ENCODE measurements at regions not wholly inside any gene's neighbourhood (a gene's known extent, or its start where the extent isn't known, plus 50 kb on each side); places are given as distances from the start of the nearest gene placed in this dataset.

GRCh38 chr12:126493366-126494108 lies 1428.3 kb downstream of the AACS start:
- TF ChIP-seq CTCF (IDR thresholded peaks at IDR 0.05; ENCODE audit: insufficient read depth, missing control alignments) = no peak
- DNase-seq (ENCODE audit: insufficient read length, low spot score) = no peak
- FAIRE-seq = no peak

- DNase-seq (ENCODE audit: insufficient read length, low spot score) (no peak), FAIRE-seq (no peak)
- no peak for TF ChIP-seq CTCF (IDR thresholded peaks at IDR 0.05; ENCODE audit: insufficient read depth, missing control alignments)
Measured at GRCh38 chr12:126496201-126496600, 1431.0 kb downstream of the AACS start.

- no peak for FAIRE-seq
- no peak for DNase-seq (ENCODE audit: insufficient read length, low spot score)
- no peak for TF ChIP-seq CTCF (IDR thresholded peaks at IDR 0.05; ENCODE audit: insufficient read depth, missing control alignments)
Measured at GRCh38 chr12:126506426-126507182, 1441.4 kb downstream of the AACS start.

- no peak for TF ChIP-seq CTCF (IDR thresholded peaks at IDR 0.05; ENCODE audit: insufficient read depth, missing control alignments)
- DNase-seq (ENCODE audit: insufficient read length, low spot score) (no peak), FAIRE-seq (no peak)
Measured at GRCh38 chr12:126507231-126507630, 1442.0 kb downstream of the AACS start.

- FAIRE-seq (no peak), DNase-seq (ENCODE audit: insufficient read length, low spot score) (no peak)
- no peak for TF ChIP-seq CTCF (IDR thresholded peaks at IDR 0.05; ENCODE audit: insufficient read depth, missing control alignments)
Measured at GRCh38 chr12:126509572-126509971, 1444.3 kb downstream of the AACS start.

- FAIRE-seq (no peak), DNase-seq (ENCODE audit: insufficient read length, low spot score) (no peak)
- no peak for TF ChIP-seq CTCF (IDR thresholded peaks at IDR 0.05; ENCODE audit: insufficient read depth, missing control alignments)
Measured at GRCh38 chr12:126510630-126511029, 1445.4 kb downstream of the AACS start.
